Epithelial cell of prostate (primary cell): ENCODE measurements at regions not wholly inside any gene's neighbourhood (a gene's known extent, or its start where the extent isn't known, plus 50 kb on each side); places are given as distances from the start of the nearest gene placed in this dataset.
"Not testable (repeated sequence)": the region's sequence is repeated elsewhere in the genome, so short reads cannot be mapped to it uniquely, and the experiment has no call there.

ENCODE experiments used
- DNase-seq: peaks from one replicate; pipeline ENCODE4 v3.0.0-alpha.2; 2011; ENCODE audit warnings: low read depth, low spot score
- H3K27ac ChIP-seq: fragments of 450-650 bp; 2 replicates; pipeline ENCODE4 v1.5.1; 2017; ENCODE audit warnings: mild to moderate bottlenecking

GRCh38 chrX:114037515-114037914, 546.4 kb upstream of the HTR2C start:
- DNase-seq: no peak
- H3K27ac ChIP-seq: no peak overlapping the region

DNA sequence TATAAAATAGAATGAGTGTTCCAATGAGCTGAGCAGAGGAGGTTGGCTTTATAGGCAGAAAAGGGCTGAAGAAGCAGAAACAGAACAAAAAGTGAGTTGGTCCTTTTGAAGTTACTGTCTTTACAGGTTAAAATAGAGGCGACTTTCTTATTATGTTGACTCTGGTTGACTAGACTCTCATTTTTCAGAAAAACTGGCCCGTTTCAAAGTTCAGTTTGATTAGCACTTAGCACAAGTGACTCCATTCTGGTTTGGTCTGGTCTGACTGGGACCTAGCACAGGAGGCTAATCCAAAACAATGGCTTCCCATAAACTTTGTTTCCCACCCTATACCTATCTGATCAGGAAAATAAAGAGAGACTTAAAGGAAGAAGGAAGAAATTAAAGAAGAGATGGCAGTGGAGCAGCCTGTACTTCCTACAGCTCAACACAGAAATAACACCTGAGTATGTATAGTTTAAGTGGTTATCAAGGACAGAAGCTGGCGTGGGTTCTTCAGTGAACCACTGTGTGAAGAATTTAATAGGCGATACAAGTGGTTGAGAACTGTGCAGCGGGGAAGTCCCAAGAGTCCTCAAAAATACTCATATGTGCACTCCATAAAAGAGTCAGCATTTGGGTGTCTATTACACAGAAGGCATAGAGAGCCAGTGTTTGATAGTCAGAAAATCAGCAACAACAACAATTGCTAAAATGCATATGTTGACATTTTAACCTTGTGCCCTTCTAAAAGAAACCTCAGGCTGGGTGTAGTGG, 554.8 kb upstream of the HTR2C start:
- H3K27ac ChIP-seq: no peak overlapping the region
- no peak for DNase-seq

- no peak for DNase-seq
- no peak overlapping the region for H3K27ac ChIP-seq
Measured at GRCh38 chrX:114017086-114017485, 566.8 kb upstream of the HTR2C start.

GRCh38 chrX:114015966-114016365, 567.9 kb upstream of the HTR2C start:
- no peak for DNase-seq
- no peak overlapping the region for H3K27ac ChIP-seq

- no peak overlapping the region for H3K27ac ChIP-seq
- DNase-seq: no peak
Measured at GRCh38 chrX:114006664-114007063, 577.2 kb upstream of the HTR2C start.

DNA sequence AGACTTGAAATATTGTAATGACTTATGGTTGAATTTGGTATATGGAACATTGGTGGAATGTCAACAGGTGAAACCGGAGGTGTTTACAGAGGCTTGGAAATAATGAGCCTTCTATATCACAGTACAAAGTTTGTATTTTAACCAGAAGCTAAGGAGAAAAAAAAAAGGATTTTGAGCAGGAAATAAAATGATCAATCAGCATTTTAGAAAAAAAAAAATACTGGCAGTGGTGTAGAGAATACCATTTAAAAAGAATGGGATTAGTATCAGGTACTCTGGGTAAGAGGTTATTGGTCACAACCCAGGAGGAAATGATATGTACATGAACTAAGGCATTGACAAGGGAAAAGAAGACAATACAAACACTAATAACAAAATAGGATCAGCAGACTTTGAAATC, 587.1 kb upstream of the HTR2C start:
- DNase-seq: no peak
- no peak overlapping the region for H3K27ac ChIP-seq

DNA sequence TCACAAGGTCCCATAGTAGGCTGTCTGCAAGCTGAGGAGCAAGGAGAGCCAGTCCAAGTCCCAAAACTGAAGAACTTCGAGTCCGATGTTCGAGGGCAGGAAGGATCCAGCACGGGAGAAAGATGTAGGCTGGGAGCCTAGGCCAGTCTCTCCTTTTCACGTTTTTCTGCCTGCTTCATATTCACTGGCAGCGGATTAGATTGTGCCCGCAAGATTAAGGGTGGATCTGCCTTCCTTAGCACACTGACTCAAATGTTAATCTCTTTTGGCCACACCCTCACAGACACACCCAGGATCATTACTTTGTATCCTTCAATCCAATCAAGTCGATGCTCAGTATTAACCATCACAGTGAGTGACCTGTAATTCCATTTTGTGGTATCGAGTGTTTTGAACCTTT, 592.2 kb upstream of the HTR2C start:
- H3K27ac ChIP-seq, DNase-seq: not testable (repeated sequence)

GRCh38 chrX:113990669-113991068, 593.2 kb upstream of the HTR2C start:
- DNase-seq, H3K27ac ChIP-seq: not testable (repeated sequence)

DNA sequence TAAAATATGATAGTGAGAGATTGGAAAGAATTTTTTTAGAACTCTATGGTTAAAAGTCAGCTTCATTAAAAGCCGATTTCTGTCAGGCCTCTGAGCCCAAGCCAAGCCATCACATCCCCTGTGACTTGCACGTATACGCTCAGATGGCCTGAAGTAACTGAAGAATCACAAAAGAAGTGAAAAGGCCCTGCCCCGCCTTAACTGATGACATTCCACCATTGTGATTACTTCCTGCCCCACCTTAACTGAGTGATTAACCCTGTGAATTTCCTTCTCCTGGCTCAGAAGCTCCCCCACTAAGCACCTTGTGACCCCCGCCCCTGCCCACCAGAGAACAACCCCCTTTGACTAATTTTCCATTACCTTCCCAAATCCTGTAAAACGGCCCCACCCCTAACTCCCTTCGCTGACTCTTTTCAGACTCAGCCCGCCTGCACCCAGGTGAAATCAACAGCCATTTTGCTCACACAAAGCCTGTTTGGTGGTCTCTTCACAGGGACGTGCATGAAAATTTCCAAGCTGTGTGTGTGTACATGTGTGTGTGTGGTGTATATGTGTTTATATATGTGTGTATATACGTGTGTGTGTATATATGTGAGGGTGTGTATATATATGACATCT, 595.5 kb upstream of the HTR2C start:
- H3K27ac ChIP-seq, DNase-seq: not testable (repeated sequence)

DNA sequence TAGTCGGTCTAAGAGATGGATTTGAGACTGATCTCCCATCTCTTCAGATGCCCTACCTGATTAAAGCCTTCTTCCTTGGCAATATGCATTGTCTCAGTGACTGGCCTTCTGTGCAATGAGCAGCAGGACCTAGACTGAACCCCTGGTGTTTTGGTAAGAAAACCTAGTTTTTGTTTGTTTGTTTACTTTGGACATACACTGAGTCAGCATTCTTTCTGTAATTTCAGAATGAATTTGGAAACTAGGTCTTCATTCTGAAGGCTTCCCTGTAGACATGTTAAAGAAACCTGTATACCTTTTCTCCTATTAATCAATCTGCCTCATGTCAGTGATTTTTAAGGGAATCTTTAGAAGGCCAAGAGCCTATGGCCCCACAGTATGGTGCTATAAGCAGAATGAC, 597.5 kb upstream of the HTR2C start:
- DNase-seq: no peak
- no peak overlapping the region for H3K27ac ChIP-seq

- DNase-seq: no peak
- no peak overlapping the region for H3K27ac ChIP-seq
Measured at GRCh38 chrX:113982766-113983165, 601.1 kb upstream of the HTR2C start.

DNA sequence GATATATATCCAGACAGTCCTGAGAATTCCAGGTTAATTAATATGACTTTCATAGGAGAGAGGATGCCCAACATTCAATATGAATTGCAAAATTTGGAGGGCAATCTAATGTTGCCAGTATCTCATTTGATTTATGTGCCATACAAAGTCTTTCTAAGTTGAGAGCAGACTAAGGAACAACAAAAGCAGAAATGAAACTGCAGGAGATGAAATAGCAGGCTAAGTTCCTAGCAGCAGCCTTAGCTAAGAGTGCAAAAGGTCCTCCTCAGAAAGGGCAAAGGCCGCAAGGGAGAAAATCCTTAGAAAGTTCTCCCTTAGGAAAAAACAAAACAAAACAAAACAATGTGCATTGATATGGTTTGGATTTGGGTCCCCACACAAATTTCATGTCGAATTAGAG, 602.9 kb upstream of the HTR2C start:
- no peak overlapping the region for H3K27ac ChIP-seq
- no peak for DNase-seq

GRCh38 chrX:113977887-113978286, 606.0 kb upstream of the HTR2C start:
- H3K27ac ChIP-seq: no peak overlapping the region

DNA sequence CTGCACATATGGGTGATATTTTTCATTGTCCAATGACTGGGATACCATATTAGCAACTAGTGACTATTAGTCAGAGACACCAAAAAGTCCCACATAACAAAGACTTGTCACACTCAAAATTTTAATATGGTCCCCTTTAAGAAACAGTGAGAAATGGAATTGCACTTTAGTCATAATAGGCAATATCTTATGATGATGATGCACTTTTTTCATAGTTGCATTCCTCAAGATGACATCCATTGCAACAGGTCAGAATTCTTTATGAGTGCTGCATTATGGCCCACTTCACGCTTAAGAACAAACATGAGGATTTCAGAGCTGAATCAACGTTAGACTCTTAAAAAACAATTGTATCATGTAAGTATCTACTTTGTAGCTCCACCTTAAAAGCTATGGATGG, 608.4 kb upstream of the HTR2C start:
- DNase-seq: no peak
- no peak overlapping the region for H3K27ac ChIP-seq

More at GRCh38 chrX:113977887-113978286, 606.0 kb upstream of the HTR2C start:
- DNase-seq: no peak

GRCh38 chrX:113974881-113975280, 609.0 kb upstream of the HTR2C start:
- no peak for DNase-seq
- no peak overlapping the region for H3K27ac ChIP-seq

- no peak overlapping the region for H3K27ac ChIP-seq
- no peak for DNase-seq
Measured at GRCh38 chrX:113973706-113974105, 610.2 kb upstream of the HTR2C start.

DNA sequence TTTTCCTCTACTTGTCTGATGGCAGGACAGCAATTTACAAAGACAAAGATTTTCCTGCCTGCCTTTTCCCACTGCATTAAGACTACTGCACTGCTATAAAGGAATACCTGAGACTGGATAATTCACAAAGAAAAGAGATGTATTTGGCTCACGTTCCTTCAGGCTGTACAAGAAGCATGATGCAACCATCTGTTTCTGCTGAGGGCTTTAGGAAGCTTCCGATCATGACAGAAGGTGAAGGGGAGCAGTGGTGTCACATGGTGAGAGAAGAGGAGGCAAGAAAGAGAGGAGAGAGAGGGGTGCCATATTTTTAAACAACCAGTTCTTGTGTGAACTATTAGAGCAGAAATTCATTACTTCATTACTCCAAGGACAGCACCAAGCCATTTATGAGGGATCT, 617.1 kb upstream of the HTR2C start:
- no peak overlapping the region for H3K27ac ChIP-seq
- DNase-seq: no peak

DNA sequence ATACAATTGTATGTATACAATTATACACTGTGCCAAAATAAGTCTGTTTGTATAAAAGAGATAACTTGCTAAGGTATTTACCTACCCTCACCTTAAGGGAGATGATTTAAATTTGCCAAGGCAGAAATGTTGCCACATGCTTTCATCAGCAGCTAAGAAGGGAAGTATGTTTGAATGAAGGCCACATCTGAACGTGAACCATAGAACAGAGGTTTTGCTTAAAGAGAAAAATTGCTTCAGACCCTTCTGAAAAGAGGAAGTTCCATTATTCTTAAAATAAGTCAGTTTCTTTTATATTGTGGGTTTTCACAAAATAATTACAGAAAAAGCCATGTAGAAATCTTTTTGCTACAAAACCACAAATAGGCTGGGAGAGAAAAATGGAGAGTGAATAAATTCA, 621.5 kb upstream of the HTR2C start:
- no peak for DNase-seq
- H3K27ac ChIP-seq: no peak overlapping the region

- no peak overlapping the region for H3K27ac ChIP-seq
- DNase-seq: no peak
Measured at GRCh38 chrX:113959912-113960626, 623.8 kb upstream of the HTR2C start.

DNA sequence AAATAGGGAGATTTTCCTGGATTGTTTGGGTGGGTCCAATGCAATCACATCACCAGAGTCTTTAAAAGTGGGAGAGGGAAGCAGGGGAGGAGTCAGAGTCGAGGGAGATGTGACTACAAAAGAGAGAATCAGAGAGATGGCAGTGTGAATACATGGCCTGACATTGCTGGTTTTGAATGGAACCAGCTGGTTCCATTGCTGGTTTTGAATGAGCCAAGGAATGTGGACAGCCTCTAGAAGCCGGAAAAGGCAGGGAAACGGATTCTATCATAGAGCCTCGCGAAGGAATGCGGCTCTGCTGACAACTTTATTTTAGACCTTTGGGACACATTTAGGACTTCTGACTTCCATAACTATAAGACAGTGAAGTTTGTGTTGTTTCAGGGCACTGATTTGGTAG, 627.0 kb upstream of the HTR2C start:
- DNase-seq: no peak
- H3K27ac ChIP-seq: no peak overlapping the region

- H3K27ac ChIP-seq: no peak overlapping the region
- DNase-seq: no peak
Measured at GRCh38 chrX:113954297-113954696, 629.6 kb upstream of the HTR2C start.
